ENCODE measurements at regions not wholly inside any gene's neighbourhood (a gene's known extent, or its start where the extent isn't known, plus 50 kb on each side); places are given as distances from the start of the nearest gene placed in this dataset.

DNA sequence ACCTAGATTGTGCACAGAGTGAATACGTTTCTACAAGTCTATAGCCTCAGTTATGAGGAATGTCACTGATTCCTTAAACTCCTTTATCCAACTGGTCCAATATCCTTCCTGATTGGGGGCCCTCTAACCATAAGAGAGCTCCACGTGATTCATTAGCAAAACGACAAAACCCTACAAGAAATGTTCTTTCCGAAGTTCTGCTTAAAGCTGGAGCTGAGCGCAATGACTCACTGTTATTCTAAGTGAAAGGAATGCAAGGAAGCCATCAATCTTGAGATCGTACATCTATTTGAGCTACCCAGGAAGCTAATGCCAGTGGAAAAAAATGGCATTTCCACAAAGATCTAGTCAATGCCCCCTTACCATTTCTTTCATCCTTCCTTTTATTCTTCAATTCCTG, 354.9 kb upstream of the CDH20 start:
- no peak for DNase-seq (ENCODE audit: low spot score)
- in situ Hi-C loops (cut with MboI; ENCODE audit: low pct_unique_long_range_greater_than_20kb, low sequenced_read_pairs, unreplicated experiment) = no loop called here
- TF ChIP-seq, protein P1, sequence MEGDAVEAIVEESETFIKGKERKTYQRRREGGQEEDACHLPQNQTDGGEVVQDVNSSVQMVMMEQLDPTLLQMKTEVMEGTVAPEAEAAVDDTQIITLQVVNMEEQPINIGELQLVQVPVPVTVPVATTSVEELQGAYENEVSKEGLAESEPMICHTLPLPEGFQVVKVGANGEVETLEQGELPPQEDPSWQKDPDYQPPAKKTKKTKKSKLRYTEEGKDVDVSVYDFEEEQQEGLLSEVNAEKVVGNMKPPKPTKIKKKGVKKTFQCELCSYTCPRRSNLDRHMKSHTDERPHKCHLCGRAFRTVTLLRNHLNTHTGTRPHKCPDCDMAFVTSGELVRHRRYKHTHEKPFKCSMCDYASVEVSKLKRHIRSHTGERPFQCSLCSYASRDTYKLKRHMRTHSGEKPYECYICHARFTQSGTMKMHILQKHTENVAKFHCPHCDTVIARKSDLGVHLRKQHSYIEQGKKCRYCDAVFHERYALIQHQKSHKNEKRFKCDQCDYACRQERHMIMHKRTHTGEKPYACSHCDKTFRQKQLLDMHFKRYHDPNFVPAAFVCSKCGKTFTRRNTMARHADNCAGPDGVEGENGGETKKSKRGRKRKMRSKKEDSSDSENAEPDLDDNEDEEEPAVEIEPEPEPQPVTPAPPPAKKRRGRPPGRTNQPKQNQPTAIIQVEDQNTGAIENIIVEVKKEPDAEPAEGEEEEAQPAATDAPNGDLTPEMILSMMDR (IDR thresholded peaks at IDR 0.05; ENCODE audit: extremely low read depth, insufficient read depth, missing control alignments) = no peak

DNA sequence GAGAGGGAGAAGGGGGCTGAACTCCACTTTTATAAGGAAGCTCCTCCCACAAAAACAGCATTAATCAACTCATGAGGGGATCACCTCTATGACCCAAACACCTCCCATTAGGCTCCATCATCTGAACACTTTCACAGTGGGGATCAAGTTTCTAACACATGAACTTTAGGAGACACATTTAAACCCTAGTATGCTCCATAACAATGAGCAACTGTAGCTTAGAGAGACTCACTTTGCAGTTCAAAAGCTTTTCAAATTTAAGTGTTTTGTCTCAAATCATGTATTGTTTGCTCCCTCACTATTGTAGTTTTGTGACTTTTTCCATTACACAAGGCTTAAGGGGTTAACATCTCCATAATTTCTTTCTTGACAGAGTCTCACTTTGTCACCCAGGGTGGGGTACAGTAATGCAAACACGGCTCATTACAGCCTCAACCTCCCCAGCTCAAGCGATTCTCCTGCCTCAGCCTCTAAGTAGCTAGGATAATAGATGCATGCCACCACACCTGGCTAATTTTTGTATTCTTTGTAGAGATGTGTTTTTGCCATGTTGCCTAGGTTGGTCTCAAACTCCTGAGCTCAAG, 352.7 kb upstream of the CDH20 start:
- in situ Hi-C loops (cut with MboI; ENCODE audit: low pct_unique_long_range_greater_than_20kb, low sequenced_read_pairs, unreplicated experiment) = no loop called here
- TF ChIP-seq, protein P1 (IDR thresholded peaks at IDR 0.05; ENCODE audit: extremely low read depth, insufficient read depth, missing control alignments) = no peak
- DNase-seq (ENCODE audit: low spot score) = no peak

DNA sequence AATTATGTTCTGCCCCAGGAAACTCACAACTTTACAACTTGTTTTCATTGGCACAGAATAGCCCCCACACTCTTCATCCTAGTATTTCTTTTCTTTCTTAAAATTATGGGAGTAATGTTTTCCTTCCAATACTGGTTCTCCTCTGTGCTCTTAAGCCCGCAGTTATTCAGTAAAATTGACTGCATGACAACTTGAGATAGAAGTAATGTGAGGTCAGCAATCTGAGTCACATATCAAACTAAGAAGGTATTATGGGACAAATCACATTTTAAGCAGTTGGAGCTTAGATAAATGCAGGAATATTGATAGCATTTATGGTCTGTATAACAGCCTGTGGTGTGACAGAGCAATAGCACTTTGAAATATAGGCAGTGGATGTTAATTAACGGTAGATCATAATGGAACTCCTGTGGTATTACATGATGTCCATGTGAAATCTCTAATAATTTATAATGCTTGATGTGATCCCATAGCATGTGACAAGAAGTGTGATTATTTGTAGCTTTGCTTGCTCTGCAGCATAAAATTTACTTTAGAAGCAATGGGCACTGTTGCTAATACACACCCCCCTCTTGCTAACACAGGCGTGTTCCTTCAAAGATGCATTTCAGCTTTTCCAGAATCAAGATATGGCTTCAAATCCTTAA, 351.4 kb upstream of the CDH20 start:
- TF ChIP-seq, protein P1 (IDR thresholded peaks at IDR 0.05; ENCODE audit: extremely low read depth, insufficient read depth, missing control alignments) = no peak
- in situ Hi-C loops (cut with MboI; ENCODE audit: low pct_unique_long_range_greater_than_20kb, low sequenced_read_pairs, unreplicated experiment) = no loop called here
- no peak for DNase-seq (ENCODE audit: low spot score)

DNA sequence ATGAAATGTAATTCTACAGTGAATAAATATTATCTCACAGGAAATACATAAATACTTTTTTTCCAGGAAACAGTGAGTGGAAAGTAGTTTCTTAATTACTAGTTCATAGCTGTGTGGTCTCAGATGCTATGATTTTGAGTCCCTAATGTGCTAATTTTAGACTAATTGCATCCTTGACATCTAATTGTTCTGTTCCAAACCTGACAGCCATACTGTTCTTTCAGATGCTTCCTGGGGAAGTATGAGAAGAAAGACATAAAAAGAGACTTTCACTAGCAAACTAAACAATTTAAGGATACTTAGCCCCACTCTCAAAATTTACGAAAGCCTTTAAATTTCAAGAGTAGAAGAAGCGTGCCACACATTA, 350.9 kb upstream of the CDH20 start:
- TF ChIP-seq, protein P1 (IDR thresholded peaks at IDR 0.05; ENCODE audit: extremely low read depth, insufficient read depth, missing control alignments) = no peak
- no peak for DNase-seq (ENCODE audit: low spot score)
- in situ Hi-C loops (cut with MboI; ENCODE audit: low pct_unique_long_range_greater_than_20kb, low sequenced_read_pairs, unreplicated experiment) = no loop called here

DNA sequence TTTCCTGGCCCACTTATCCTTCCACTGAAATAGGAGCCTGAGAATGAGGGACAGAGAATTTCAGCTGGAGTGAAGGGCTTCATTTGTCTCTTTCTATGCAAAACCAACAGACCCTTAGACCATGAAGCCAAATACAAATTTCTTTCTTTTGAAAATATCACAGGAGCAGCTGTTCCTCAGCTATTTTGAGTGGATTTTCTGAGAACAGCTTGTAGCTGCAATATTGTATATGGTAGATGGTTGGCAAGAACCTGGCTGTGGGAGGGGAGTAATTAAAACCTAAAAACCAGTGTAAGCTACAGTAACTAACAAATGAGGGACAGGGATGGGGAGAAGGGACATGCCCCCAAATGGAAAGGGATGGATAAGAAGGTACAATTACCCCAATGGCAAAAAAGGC, 350.3 kb upstream of the CDH20 start:
- TF ChIP-seq, protein P1 (IDR thresholded peaks at IDR 0.05; ENCODE audit: extremely low read depth, insufficient read depth, missing control alignments) = no peak
- no peak for DNase-seq (ENCODE audit: low spot score)
- in situ Hi-C loops (cut with MboI; ENCODE audit: low pct_unique_long_range_greater_than_20kb, low sequenced_read_pairs, unreplicated experiment) = no loop called here

DNA sequence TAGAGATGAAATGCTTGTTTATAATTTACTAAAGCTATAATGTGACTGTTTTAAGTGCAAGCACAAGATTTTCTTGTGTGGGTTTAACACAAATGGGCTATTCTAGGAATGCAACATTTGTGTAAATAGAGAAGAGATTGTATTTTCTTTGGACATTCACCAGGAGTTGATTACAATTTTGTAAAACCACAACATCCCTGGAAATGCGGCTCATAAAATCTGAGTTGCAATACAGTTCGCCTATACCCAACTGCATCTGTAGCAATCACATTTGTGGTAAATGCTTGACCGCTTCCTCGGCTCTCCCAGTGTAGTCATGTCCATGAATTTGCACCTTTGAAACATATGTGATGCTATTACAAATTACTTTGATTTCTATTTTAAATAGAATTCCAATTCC, 348.7 kb upstream of the CDH20 start:
- TF ChIP-seq, protein P1 (IDR thresholded peaks at IDR 0.05; ENCODE audit: extremely low read depth, insufficient read depth, missing control alignments) = no peak
- no peak for DNase-seq (ENCODE audit: low spot score)
- in situ Hi-C loops (cut with MboI; ENCODE audit: low pct_unique_long_range_greater_than_20kb, low sequenced_read_pairs, unreplicated experiment) = no loop called here

Measured in GM13977 (cell line).